MM.1S (cell line): ENCODE measurements at regions not wholly inside any gene's neighbourhood (a gene's known extent, or its start where the extent isn't known, plus 50 kb on each side); places are given as distances from the start of the nearest gene placed in this dataset.

Experiments used
- DNase-seq: peaks from one replicate; pipeline ENCODE4 v3.0.0-alpha.2; 2015
- H2AFZ ChIP-seq: fragments of 300-600 bp; sonication (generic); 2 replicates; pipeline ENCODE4 v1.6.0; 2016; ENCODE audit warnings: antibody characterized with exemption, low read length
- H3F3A ChIP-seq: fragments of 300-600 bp; sonication (generic); 2 replicates; pipeline ENCODE4 v1.6.1; 2016; ENCODE audit warnings: mild to moderate bottlenecking, antibody characterized with exemption, low read length, moderate library complexity, mixed read lengths; ENCODE audit not compliant: insufficient read depth
- H3K27ac ChIP-seq: fragments of 300-600 bp; sonication (generic); 2 replicates; pipeline ENCODE4 v1.5.1; 2016; ENCODE audit warnings: mild to moderate bottlenecking, low read length
- H3K27me3 ChIP-seq: fragments of 300-600 bp; sonication (generic); replicated peaks from 2 replicates; pipeline ENCODE4 v1.6.0; 2016; ENCODE audit warnings: low read length; ENCODE audit not compliant: insufficient read depth
- H3K36me3 ChIP-seq: fragments of 300-600 bp; sonication (generic); replicated peaks from 2 replicates; pipeline ENCODE4 v1.6.1; 2016; ENCODE audit warnings: mild to moderate bottlenecking, low read length, mixed read lengths; ENCODE audit not compliant: insufficient read depth
- H3K4me1 ChIP-seq: fragments of 300-600 bp; sonication (generic); 2 replicates; pipeline ENCODE4 v1.6.1; 2016; ENCODE audit warnings: low read length, mixed read lengths
- H3K4me2 ChIP-seq: fragments of 300-600 bp; sonication (generic); 2 replicates; pipeline ENCODE4 v1.6.0; 2016; ENCODE audit warnings: low read depth, low read length
- H3K4me3 ChIP-seq: fragments of 300-600 bp; sonication (generic); 2 replicates; pipeline ENCODE4 v1.5.1; 2016; ENCODE audit warnings: low read length, mixed read lengths
- H3K79me2 ChIP-seq: fragments of 300-600 bp; sonication (generic); 2 replicates; pipeline ENCODE4 v1.6.1; 2016; ENCODE audit warnings: mixed run types, low read length, mixed read lengths
- H3K9ac ChIP-seq: fragments of 300-600 bp; sonication (generic); 2 replicates; pipeline ENCODE4 v1.6.1; 2016; ENCODE audit warnings: low read length, mixed read lengths
- H3K9me2 ChIP-seq: fragments of 300-600 bp; sonication (generic); replicated peaks from 2 replicates; pipeline ENCODE4 v1.6.1; 2016; ENCODE audit warnings: mild to moderate bottlenecking, low read length, mixed read lengths; ENCODE audit not compliant: insufficient read depth
- H3K9me3 ChIP-seq: fragments of 300-600 bp; sonication (generic); replicated peaks from 2 replicates; pipeline ENCODE4 v1.6.1; 2016; ENCODE audit warnings: mild to moderate bottlenecking, low read length, mixed read lengths; ENCODE audit not compliant: insufficient read depth
- H4K20me1 ChIP-seq: fragments of 300-600 bp; sonication (generic); 2 replicates; pipeline ENCODE4 v1.6.1; 2016; ENCODE audit warnings: mild to moderate bottlenecking, low read length, moderate library complexity, mixed read lengths; ENCODE audit not compliant: insufficient read depth
- EZH2 ChIP-seq: fragments of 300-600 bp; sonication (generic); optimal IDR thresholded peaks from 2 replicates; pipeline ENCODE3; 2017; ENCODE audit warnings: low read depth, mild to moderate bottlenecking, antibody characterized with exemption, low read length, mixed read lengths
- EZH2phosphoT487 ChIP-seq: fragments of 300-600 bp; sonication (generic); IDR thresholded peaks from 2 replicates; pipeline ENCODE4 v1.6.1; 2018; ENCODE audit warnings: antibody characterized with exemption, low read length
- TF ChIP-seq, protein P1 (sequence below): fragments of 300-600 bp; sonication (generic); IDR thresholded peaks from 2 replicates; pipeline ENCODE4 v1.5.1; 2016; ENCODE audit warnings: antibody characterized with exemption, low read length, mixed read lengths

DNA sequence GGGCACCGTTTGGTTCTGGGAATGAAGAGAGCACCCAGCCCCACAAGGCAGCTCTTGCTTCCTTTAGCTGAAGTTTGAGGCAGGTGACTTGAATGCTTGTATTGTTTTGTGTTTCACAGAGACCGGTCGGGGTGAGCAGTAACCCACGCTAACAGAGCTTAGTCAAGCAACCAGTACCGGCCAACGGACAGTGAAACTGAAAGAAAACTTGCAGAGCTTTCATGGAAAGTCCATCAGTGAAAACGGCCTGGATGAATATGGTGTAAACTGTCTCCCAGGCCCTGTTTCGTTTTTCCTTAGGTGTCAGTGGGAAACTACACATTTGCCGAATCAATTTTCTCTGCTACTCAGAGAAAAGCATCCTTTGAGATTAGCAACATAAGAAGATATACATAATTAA, 101.1 kb downstream of the LYZL1 start:
- Histone ChIP-seq H3K4me2 (no peak overlapping the region), H4K20me1 (no peaks in the 10 kb centered on the region), H3K9me3 (no peaks in the 10 kb centered on the region), H3K27ac (no peak overlapping the region), H3K4me1 (no peaks in the 10 kb centered on the region), H3K9ac (no peak overlapping the region), H3F3A (no peaks in the 10 kb centered on the region), H3K27me3 (no peaks in the 10 kb centered on the region), H3K4me3 (no peak overlapping the region), H2AFZ (no peak overlapping the region), H3K9me2 (no peaks in the 10 kb centered on the region), H3K36me3 (no peaks in the 10 kb centered on the region), H3K79me2 (no peaks in the 10 kb centered on the region)
- no peak for DNase-seq
- TF ChIP-seq EZH2 = no peak
- TF ChIP-seq, protein P1, sequence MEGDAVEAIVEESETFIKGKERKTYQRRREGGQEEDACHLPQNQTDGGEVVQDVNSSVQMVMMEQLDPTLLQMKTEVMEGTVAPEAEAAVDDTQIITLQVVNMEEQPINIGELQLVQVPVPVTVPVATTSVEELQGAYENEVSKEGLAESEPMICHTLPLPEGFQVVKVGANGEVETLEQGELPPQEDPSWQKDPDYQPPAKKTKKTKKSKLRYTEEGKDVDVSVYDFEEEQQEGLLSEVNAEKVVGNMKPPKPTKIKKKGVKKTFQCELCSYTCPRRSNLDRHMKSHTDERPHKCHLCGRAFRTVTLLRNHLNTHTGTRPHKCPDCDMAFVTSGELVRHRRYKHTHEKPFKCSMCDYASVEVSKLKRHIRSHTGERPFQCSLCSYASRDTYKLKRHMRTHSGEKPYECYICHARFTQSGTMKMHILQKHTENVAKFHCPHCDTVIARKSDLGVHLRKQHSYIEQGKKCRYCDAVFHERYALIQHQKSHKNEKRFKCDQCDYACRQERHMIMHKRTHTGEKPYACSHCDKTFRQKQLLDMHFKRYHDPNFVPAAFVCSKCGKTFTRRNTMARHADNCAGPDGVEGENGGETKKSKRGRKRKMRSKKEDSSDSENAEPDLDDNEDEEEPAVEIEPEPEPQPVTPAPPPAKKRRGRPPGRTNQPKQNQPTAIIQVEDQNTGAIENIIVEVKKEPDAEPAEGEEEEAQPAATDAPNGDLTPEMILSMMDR = no peak
- no peak for TF ChIP-seq EZH2phosphoT487

DNA sequence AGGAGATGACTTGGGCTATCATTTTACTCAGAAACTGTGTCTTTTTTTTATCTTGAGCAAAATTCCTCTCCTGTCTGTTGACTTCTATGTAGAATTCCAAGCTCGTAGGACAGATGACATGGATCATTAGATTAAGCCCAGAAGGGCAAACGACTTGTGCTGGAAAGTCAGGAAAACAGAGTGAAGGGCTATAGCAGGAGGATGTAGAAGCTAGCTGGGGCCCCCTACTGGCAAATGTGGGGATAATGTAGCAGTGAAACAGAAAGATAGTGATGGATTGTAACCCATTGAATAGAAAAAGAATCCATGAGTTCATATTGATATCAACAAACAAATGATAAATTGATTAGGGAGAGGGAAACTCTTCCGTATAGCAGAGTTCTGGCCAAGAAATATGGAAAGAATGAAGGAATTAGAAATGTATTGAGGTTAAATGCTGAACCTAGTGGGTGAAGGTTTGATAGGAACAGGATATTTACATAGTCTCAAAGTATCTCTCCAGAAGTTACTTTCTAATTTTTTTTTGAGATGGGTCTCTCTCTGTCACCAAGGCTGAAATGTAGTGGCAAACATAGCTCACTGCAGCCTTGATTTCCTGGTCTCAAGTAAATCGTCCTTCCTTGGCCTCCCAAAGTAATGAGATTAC, 103.6 kb downstream of the LYZL1 start:
- no peak for DNase-seq
- Histone ChIP-seq H3K27ac (no peak overlapping the region), H3K4me3 (no peak overlapping the region), H2AFZ (no peak overlapping the region), H3K4me1 (no peaks in the 10 kb centered on the region), H3K9me2 (no peaks in the 10 kb centered on the region), H3K9ac (no peak overlapping the region), H3K36me3 (no peaks in the 10 kb centered on the region), H3K9me3 (no peaks in the 10 kb centered on the region), H4K20me1 (no peaks in the 10 kb centered on the region), H3F3A (no peaks in the 10 kb centered on the region), H3K79me2 (no peaks in the 10 kb centered on the region), H3K27me3 (no peaks in the 10 kb centered on the region), H3K4me2 (no peak overlapping the region)
- no peak for TF ChIP-seq EZH2
- TF ChIP-seq, protein P1 = peak; percentile 77

DNA sequence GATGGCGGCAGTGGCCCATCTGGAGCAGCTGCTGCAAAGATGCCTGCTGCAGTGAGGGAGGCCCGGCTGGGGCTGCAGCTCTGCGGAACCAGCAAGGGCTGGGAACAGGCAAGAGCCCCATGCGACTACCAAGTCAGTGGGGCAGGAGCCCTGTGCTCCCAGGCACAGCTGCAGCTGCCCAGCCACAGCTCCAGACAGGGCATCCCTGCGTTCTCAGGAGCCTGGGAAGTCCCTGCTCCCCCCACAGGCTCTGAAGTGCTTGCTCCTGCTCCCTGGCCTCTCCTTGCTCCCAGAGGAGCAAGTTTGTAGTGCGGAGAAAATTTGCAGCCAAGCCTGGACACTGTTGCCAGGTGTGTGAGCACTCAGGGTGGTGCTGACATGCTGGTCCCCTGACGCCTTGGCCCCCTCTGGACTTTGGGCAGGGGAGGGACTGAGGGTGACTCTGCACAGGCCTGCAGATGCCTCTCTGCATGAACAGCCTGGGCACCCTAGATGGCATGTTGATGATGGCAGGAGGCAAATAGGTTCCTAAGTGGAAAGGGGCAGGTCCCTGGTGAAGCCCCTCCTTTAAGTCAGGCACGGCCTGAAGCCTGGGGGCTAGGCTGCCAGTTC, 105.6 kb downstream of the LYZL1 start:
- Histone ChIP-seq H3K27me3 (no peaks in the 10 kb centered on the region), H3F3A (no peaks in the 10 kb centered on the region), H3K4me2 (no peak overlapping the region), H3K4me1 (no peaks in the 10 kb centered on the region), H3K36me3 (no peaks in the 10 kb centered on the region), H2AFZ (no peak overlapping the region), H3K4me3 (no peak overlapping the region), H3K79me2 (no peaks in the 10 kb centered on the region), H3K9ac (no peak overlapping the region), H4K20me1 (no peaks in the 10 kb centered on the region), H3K9me2 (no peaks in the 10 kb centered on the region), H3K27ac (no peak overlapping the region), H3K9me3 (no peaks in the 10 kb centered on the region)
- no peak for TF ChIP-seq EZH2phosphoT487
- TF ChIP-seq EZH2 = no peak
- TF ChIP-seq, protein P1 = no peak
- no peak for DNase-seq
